HAP-1 (cell line): ENCODE measurements at regions not wholly inside any gene's neighbourhood (a gene's known extent, or its start where the extent isn't known, plus 50 kb on each side); places are given as distances from the start of the nearest gene placed in this dataset.

Experiments
- DNase-seq, 2 experiments: peaks; one replicate each; pipeline ENCODE4 v3.0.0-alpha.2; 2016 to 2020; ENCODE audit warnings: low spot score in 2 of 2
- H3K27me3 ChIP-seq: fragments of 250-450 bp; sonication (Bioruptor Pico); 2 replicates; pipeline ENCODE4 v1.5.1; 2020; ENCODE audit warnings: low read depth, mild to moderate bottlenecking, moderate library complexity
- H3K36me3 ChIP-seq: fragments of 250-450 bp; sonication (Bioruptor Pico); replicated peaks from 2 replicates; pipeline ENCODE4 v1.5.1; 2020; ENCODE audit warnings: mild to moderate bottlenecking
- H3K4me1 ChIP-seq: fragments of 250-450 bp; sonication (Bioruptor Pico); 2 replicates; pipeline ENCODE4 v1.5.1; 2020; ENCODE audit warnings: mild to moderate bottlenecking
- H3K4me3 ChIP-seq: fragments of 250-450 bp; sonication (Bioruptor Pico); 2 replicates; pipeline ENCODE4 v1.5.1; 2020; ENCODE audit warnings: mild to moderate bottlenecking, moderate library complexity
- H3K9me3 ChIP-seq: fragments of 250-450 bp; sonication (Bioruptor Pico); 2 replicates; pipeline ENCODE4 v1.5.1; 2020; ENCODE audit warnings: mild to moderate bottlenecking, moderate library complexity
- in situ Hi-C: fragments of 300-500 bp; cut with MboI; formaldehyde crosslinking; loops from 3 replicates; pipeline ENCODE4 v1.14.3; 2020; ENCODE audit warnings: low sequenced_read_pairs, inconsistent platforms, mixed read lengths

- DNase-seq, result no peak
- H3K4me3 ChIP-seq, result no peak overlapping the region
- no peaks in the 10 kb centered on the region for H3K27me3 ChIP-seq
- no peaks in the 10 kb centered on the region for H3K36me3 ChIP-seq
- H3K9me3 ChIP-seq, result no peaks in the 10 kb centered on the region
- no peaks in the 10 kb centered on the region for H3K4me1 ChIP-seq
- in situ Hi-C loops, result no loop called here
Observed at GRCh38 chr9:81474125-81474524, 215.2 kb downstream of the TLE1 start.

GRCh38 chr9:81473708-81474107 lies 215.6 kb downstream of the TLE1 start:
- no peaks in the 10 kb centered on the region for H3K27me3 ChIP-seq
- H3K9me3 ChIP-seq, result no peaks in the 10 kb centered on the region
- no peak for DNase-seq
- no peaks in the 10 kb centered on the region for H3K4me1 ChIP-seq
- no peak overlapping the region for H3K4me3 ChIP-seq
- in situ Hi-C loops, result no loop called here
- no peaks in the 10 kb centered on the region for H3K36me3 ChIP-seq

- DNase-seq, result no peak
- Histone ChIP-seq H3K27me3 (no peaks in the 10 kb centered on the region), H3K4me1 (no peaks in the 10 kb centered on the region), H3K4me3 (no peak overlapping the region), H3K9me3 (no peaks in the 10 kb centered on the region), H3K36me3 (no peaks in the 10 kb centered on the region)
- in situ Hi-C loops, result no loop called here
Observed at GRCh38 chr9:81473206-81473605, 216.1 kb downstream of the TLE1 start.

- Histone ChIP-seq H3K4me3 (no peak overlapping the region), H3K9me3 (no peaks in the 10 kb centered on the region), H3K4me1 (no peaks in the 10 kb centered on the region), H3K27me3 (no peaks in the 10 kb centered on the region), H3K36me3 (no peaks in the 10 kb centered on the region)
- in situ Hi-C loops, result no loop called here
- DNase-seq, result no peak
Observed at GRCh38 chr9:81472701-81473100, 216.6 kb downstream of the TLE1 start.

- in situ Hi-C loops, result no loop called here
- H3K27me3 ChIP-seq, result no peaks in the 10 kb centered on the region
- no peak for DNase-seq
- H3K4me3 ChIP-seq, result no peak overlapping the region
- H3K36me3 ChIP-seq, result no peaks in the 10 kb centered on the region
- no peaks in the 10 kb centered on the region for H3K4me1 ChIP-seq
- H3K9me3 ChIP-seq, result no peaks in the 10 kb centered on the region
Observed at GRCh38 chr9:81470864-81471263, 218.5 kb downstream of the TLE1 start.

- H3K4me3 ChIP-seq, result no peak overlapping the region
- no peaks in the 10 kb centered on the region for H3K27me3 ChIP-seq
- no peaks in the 10 kb centered on the region for H3K36me3 ChIP-seq
- H3K4me1 ChIP-seq, result no peaks in the 10 kb centered on the region
- in situ Hi-C loops, result no loop called here
- no peaks in the 10 kb centered on the region for H3K9me3 ChIP-seq
- DNase-seq, result no peak
Observed at GRCh38 chr9:81468084-81468595, 221.2 kb downstream of the TLE1 start.

GRCh38 chr9:81466981-81467380 lies 222.4 kb downstream of the TLE1 start:
- no peak overlapping the region for H3K4me3 ChIP-seq
- no peaks in the 10 kb centered on the region for H3K4me1 ChIP-seq
- H3K36me3 ChIP-seq, result no peaks in the 10 kb centered on the region
- in situ Hi-C loops, result no loop called here
- H3K9me3 ChIP-seq, result no peaks in the 10 kb centered on the region
- H3K27me3 ChIP-seq, result no peaks in the 10 kb centered on the region
- no peak for DNase-seq

GRCh38 chr9:81465468-81466011 lies 223.8 kb downstream of the TLE1 start:
- no peaks in the 10 kb centered on the region for H3K9me3 ChIP-seq
- no peak for DNase-seq
- H3K27me3 ChIP-seq, result no peaks in the 10 kb centered on the region
- no peaks in the 10 kb centered on the region for H3K36me3 ChIP-seq
- in situ Hi-C loops, result no loop called here
- H3K4me1 ChIP-seq, result no peaks in the 10 kb centered on the region
- no peak overlapping the region for H3K4me3 ChIP-seq

- no peaks in the 10 kb centered on the region for H3K27me3 ChIP-seq
- H3K4me1 ChIP-seq, result no peaks in the 10 kb centered on the region
- H3K36me3 ChIP-seq, result no peaks in the 10 kb centered on the region
- no peak overlapping the region for H3K4me3 ChIP-seq
- no peak for DNase-seq
- H3K9me3 ChIP-seq, result no peaks in the 10 kb centered on the region
- in situ Hi-C loops, result no loop called here
Observed at GRCh38 chr9:81462801-81463200, 226.5 kb downstream of the TLE1 start.

GRCh38 chr9:81461196-81461595 lies 228.2 kb downstream of the TLE1 start:
- no peaks in the 10 kb centered on the region for H3K27me3 ChIP-seq
- DNase-seq, result no peak
- in situ Hi-C loops, result no loop called here

GRCh38 chr9:81460693-81461092 lies 228.7 kb downstream of the TLE1 start:
- DNase-seq, result no peak
- no peaks in the 10 kb centered on the region for H3K9me3 ChIP-seq
- H3K4me3 ChIP-seq, result no peak overlapping the region
- in situ Hi-C loops, result no loop called here
- H3K27me3 ChIP-seq, result no peaks in the 10 kb centered on the region
- H3K4me1 ChIP-seq, result no peaks in the 10 kb centered on the region
- H3K36me3 ChIP-seq, result no peaks in the 10 kb centered on the region

More at GRCh38 chr9:81461196-81461595, 228.2 kb downstream of the TLE1 start:
- Histone ChIP-seq H3K36me3 (no peaks in the 10 kb centered on the region), H3K4me1 (no peaks in the 10 kb centered on the region), H3K4me3 (no peak overlapping the region), H3K9me3 (no peaks in the 10 kb centered on the region)

GRCh38 chr9:81459591-81459990 lies 229.8 kb downstream of the TLE1 start:
- DNase-seq, result no peak
- Histone ChIP-seq H3K9me3 (no peaks in the 10 kb centered on the region), H3K27me3 (no peaks in the 10 kb centered on the region), H3K36me3 (no peaks in the 10 kb centered on the region), H3K4me1 (no peaks in the 10 kb centered on the region), H3K4me3 (no peak overlapping the region)
- in situ Hi-C loops, result no loop called here

- Histone ChIP-seq H3K36me3 (no peaks in the 10 kb centered on the region), H3K4me1 (no peaks in the 10 kb centered on the region), H3K9me3 (no peaks in the 10 kb centered on the region), H3K4me3 (no peak overlapping the region), H3K27me3 (no peaks in the 10 kb centered on the region)
- no peak for DNase-seq
- in situ Hi-C loops, result no loop called here
Observed at GRCh38 chr9:81456431-81457006, 232.8 kb downstream of the TLE1 start.

GRCh38 chr9:81455462-81456219 lies 233.7 kb downstream of the TLE1 start:
- DNase-seq, result no peak
- H3K4me1 ChIP-seq, result no peaks in the 10 kb centered on the region
- in situ Hi-C loops, result no loop called here

More at GRCh38 chr9:81455462-81456219, 233.7 kb downstream of the TLE1 start:
- H3K4me3 ChIP-seq, result no peak overlapping the region
- H3K9me3 ChIP-seq, result no peaks in the 10 kb centered on the region
- no peaks in the 10 kb centered on the region for H3K27me3 ChIP-seq
- H3K36me3 ChIP-seq, result no peaks in the 10 kb centered on the region
